CD4-positive, alpha-beta T cell (primary cell): ENCODE measurements at regions not wholly inside any gene's neighbourhood (a gene's known extent, or its start where the extent isn't known, plus 50 kb on each side); places are given as distances from the start of the nearest gene placed in this dataset.

ENCODE experiments used
- ATAC-seq: fragments of 200-7000 bp; cut with Tn5 transposase; one replicate; pipeline ENCODE4 v1.10.0; 2022; ENCODE audit warnings: mild to moderate bottlenecking; ENCODE audit not compliant: poor library complexity
- CTCF ChIA-PET: fragments of 350-600 bp; sonication (Branson Sonifier 250); formaldehyde crosslinking; loops from one replicate; lab custom pipeline; 2021; ENCODE audit warnings: antibody characterized with exemption, inconsistent platforms; lab: Charles Lee
- POLR2A ChIA-PET: fragments of 350-600 bp; sonication (Branson Sonifier 250); formaldehyde crosslinking; loops from one replicate; lab custom pipeline; 2021; ENCODE audit warnings: antibody characterized with exemption, inconsistent platforms; lab: Charles Lee
- DNase-seq, 14 experiments: peaks; one replicate each; pipeline ENCODE4 v3.0.0-alpha.2; 2013 to 2020; ENCODE audit warnings: mixed read lengths in 2 of 14
- H3K27ac ChIP-seq, 2 donors: one replicate each; pipeline versions ENCODE4 v1.5.1 to v1.7.0; 2013; ENCODE audit warnings: low read length in 2 of 2, low read depth in 1 of 2, mild to moderate bottlenecking in 1 of 2
- H3K27me3 ChIP-seq, 2 experiments: 1 replicate in 1 of 2; 2 replicates in 1 of 2; pipeline versions ENCODE4 v1.6.1 to v1.7.0; 2013; ENCODE audit warnings: low read length in 2 of 2, control low read depth in 1 of 2, mild to moderate bottlenecking in 1 of 2, moderate library complexity in 1 of 2; ENCODE audit not compliant: insufficient read depth in 2 of 2, control insufficient read depth in 1 of 2
- H3K36me3 ChIP-seq: one replicate; pipeline ENCODE4 v1.6.1; 2013; ENCODE audit warnings: low read length, control low read depth; ENCODE audit not compliant: insufficient read depth
- H3K4me1 ChIP-seq: one replicate; pipeline ENCODE4 v1.6.1; 2013; ENCODE audit warnings: low read length, control low read depth; ENCODE audit not compliant: insufficient read depth
- H3K4me3 ChIP-seq: one replicate; pipeline ENCODE4 v1.5.1; 2013; ENCODE audit warnings: mild to moderate bottlenecking, low read length, moderate library complexity
- H3K9me3 ChIP-seq, 2 experiments: 1 replicate in 1 of 2; 2 replicates in 1 of 2; pipeline versions ENCODE4 v1.6.1 to v1.7.0; 2013; ENCODE audit warnings: low read length in 2 of 2, mild to moderate bottlenecking in 2 of 2, control low read depth in 1 of 2, moderate library complexity in 1 of 2; ENCODE audit not compliant: control insufficient read depth in 1 of 2, insufficient read depth in 1 of 2
- H3K27ac Mint-ChIP-seq: one replicate; pipeline ENCODE4 v1.8.0; 2020; ENCODE audit warnings: mixed read lengths
- H3K27me3 Mint-ChIP-seq: one replicate; pipeline ENCODE4 v1.8.0; 2021; ENCODE audit warnings: mixed read lengths
- H3K36me3 Mint-ChIP-seq: one replicate; pipeline ENCODE4 v1.8.0; 2021; ENCODE audit warnings: low read depth, mixed read lengths
- H3K4me1 Mint-ChIP-seq: one replicate; pipeline ENCODE4 v1.8.0; 2021; ENCODE audit warnings: low read depth, mixed read lengths
- H3K4me3 Mint-ChIP-seq: one replicate; pipeline ENCODE4 v1.8.0; 2020; ENCODE audit warnings: mild to moderate bottlenecking, mixed read lengths
- H3K9me3 Mint-ChIP-seq: one replicate; pipeline ENCODE4 v1.8.0; 2020; ENCODE audit warnings: mixed read lengths
- CTCF ChIP-seq: fragments of 200-600 bp; IDR thresholded peaks from one replicate; pipeline ENCODE4 v1.8.0; 2022; ENCODE audit warnings: antibody characterized with exemption, mild to moderate bottlenecking
- intact Hi-C, 2 experiments: fragments of 100-400 bp; cut with DNase I in 1 of 2; cut with micrococcal nuclease in 1 of 2; formaldehyde crosslinking; loops; one replicate each; pipeline versions ENCODE4 v1.15.1 to v1.9.0; 2023 to 2025; cut with DNase I, micrococcal nuclease

DNA sequence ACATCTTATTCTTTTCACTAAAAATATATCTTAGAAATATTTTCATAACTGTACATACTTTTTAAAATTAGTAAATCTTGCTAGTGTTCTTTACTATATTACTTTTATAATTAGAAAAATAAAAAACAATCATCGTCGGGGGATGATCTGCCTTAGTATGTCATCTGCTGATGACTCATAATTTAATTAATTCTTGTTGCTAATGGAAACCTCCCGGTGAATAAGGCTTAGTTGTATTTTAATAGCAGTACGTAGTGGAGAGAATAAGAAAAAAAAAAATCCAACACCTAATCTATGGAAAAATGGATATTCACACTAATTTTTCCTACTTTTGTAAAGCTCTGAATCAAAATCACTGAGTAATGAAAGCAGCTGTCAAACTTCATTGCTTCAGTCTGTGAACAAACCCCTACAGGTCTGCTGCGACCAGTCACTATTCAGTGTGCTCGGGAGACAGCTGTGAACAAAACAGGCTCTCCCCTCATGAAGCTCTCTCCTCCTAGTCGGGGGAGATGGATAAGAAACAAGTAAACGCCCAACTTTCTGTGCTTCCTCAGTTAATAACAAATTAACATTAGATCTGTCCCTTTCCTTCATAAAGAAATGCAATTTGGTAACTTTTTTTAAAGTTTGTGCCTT is 97.4 kb upstream of the UPP2 start:
- no peak for DNase-seq
- H3K27me3 ChIP-seq = no peaks in the 10 kb centered on the region
- Mint-ChIP-seq H3K27ac (no peak overlapping the region), H3K4me1 (peaks cover 5% of the 10 kb centered on the region), H3K36me3 (no peaks in the 10 kb centered on the region), H3K9me3 (no peaks in the 10 kb centered on the region), H3K4me3 (no peak overlapping the region), H3K27me3 (no peaks in the 10 kb centered on the region)
- ChIA-PET POLR2A (no interaction called here), CTCF (interaction anchor here (0.9 kb wide), 1 partner anchor 21 kb away, joined by 3 read pairs; no protein-coding TSS in a partner anchor)
- no peak for TF ChIP-seq CTCF
- H3K4me3 ChIP-seq = no peak overlapping the region
- no peaks in the 10 kb centered on the region for H3K36me3 ChIP-seq
- H3K27ac ChIP-seq = no peak overlapping the region
- intact Hi-C loops = no loop called here
- ATAC-seq = no peak
- no peaks in the 10 kb centered on the region for H3K9me3 ChIP-seq
- H3K4me1 ChIP-seq = no peaks in the 10 kb centered on the region

- H3K9me3 Mint-ChIP-seq = peaks cover 2% of the 10 kb centered on the region
- intact Hi-C loops = no loop called here
- Histone ChIP-seq H3K4me1 (no peaks in the 10 kb centered on the region), H3K27me3 (no peaks in the 10 kb centered on the region), H3K4me3 (no peak overlapping the region), H3K9me3 (no peaks in the 10 kb centered on the region), H3K27ac (no peak overlapping the region), H3K36me3 (no peaks in the 10 kb centered on the region)
- ATAC-seq (no peak), DNase-seq (no peak)
- H3K27ac Mint-ChIP-seq = no peak overlapping the region
- no peaks in the 10 kb centered on the region for H3K36me3 Mint-ChIP-seq
- CTCF ChIA-PET = interaction anchor here (0.6 kb wide), 1 partner anchor 280 kb away, joined by 3 read pairs; no protein-coding TSS in a partner anchor
- POLR2A ChIA-PET = interaction anchor here (1.0 kb wide), 1 partner anchor 685 kb away, joined by 3 read pairs; no protein-coding TSS in a partner anchor
- no peak for TF ChIP-seq CTCF
- H3K4me1 Mint-ChIP-seq = peaks cover under 1% of the 10 kb centered on the region
- no peaks in the 10 kb centered on the region for H3K27me3 Mint-ChIP-seq
- no peak overlapping the region for H3K4me3 Mint-ChIP-seq
Measured at GRCh38 chr2:158002079-158002478, 99.6 kb upstream of the UPP2 start.

- peaks cover 2% of the 10 kb centered on the region for H3K9me3 Mint-ChIP-seq
- H3K4me1 Mint-ChIP-seq = no peaks in the 10 kb centered on the region
- no peaks in the 10 kb centered on the region for H3K27me3 ChIP-seq
- TF ChIP-seq CTCF = no peak
- H3K27ac Mint-ChIP-seq = no peak overlapping the region
- H3K9me3 ChIP-seq = no peaks in the 10 kb centered on the region
- ATAC-seq (no peak), DNase-seq (no peak)
- H3K4me3 ChIP-seq = no peak overlapping the region
- H3K27me3 Mint-ChIP-seq = no peaks in the 10 kb centered on the region
- no peaks in the 10 kb centered on the region for H3K36me3 Mint-ChIP-seq
- POLR2A ChIA-PET = no interaction called here
- H3K4me3 Mint-ChIP-seq = no peak overlapping the region
- CTCF ChIA-PET = no interaction called here
- no peaks in the 10 kb centered on the region for H3K4me1 ChIP-seq
- no peaks in the 10 kb centered on the region for H3K36me3 ChIP-seq
- no peak overlapping the region for H3K27ac ChIP-seq
- intact Hi-C loops = no loop called here
Measured at GRCh38 chr2:157996799-157997198, 104.9 kb upstream of the UPP2 start.
